ENCODE measurements at regions not wholly inside any gene's neighbourhood (a gene's known extent, or its start where the extent isn't known, plus 50 kb on each side); places are given as distances from the start of the nearest gene placed in this dataset.
A peak's percentile ranks its signal among the peaks of the same experiment; 100 is the strongest.

DNA sequence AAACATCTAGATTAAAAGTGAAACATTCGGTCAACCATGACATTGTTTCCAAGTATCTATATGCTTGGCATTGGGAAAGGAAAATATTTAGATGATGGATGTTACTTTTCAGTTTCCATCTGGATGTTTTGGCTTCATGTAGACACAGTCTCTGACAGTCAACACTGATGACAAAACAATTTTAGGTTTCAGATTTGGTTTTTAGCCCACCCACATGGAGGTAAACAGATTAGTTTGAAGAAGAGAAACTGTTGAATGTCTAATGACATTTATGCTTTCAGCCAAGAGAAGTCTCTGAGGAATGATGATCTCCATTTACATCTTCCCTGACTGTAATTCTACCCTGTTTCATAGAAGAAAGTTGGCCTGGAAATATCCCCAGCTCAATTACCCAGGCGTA, 379.1 kb downstream of the SLITRK6 start:
- Histone ChIP-seq H3K27me3 (ENCODE audit: control insufficient read depth in 3 of 3, insufficient read depth in 3 of 3, low read length in 2 of 3) (no peaks in the 10 kb centered on the region), H3K4me3 (no peak overlapping the region), H3K9me3 (ENCODE audit: control insufficient read depth in 4 of 4, insufficient read depth in 3 of 4, low read length in 3 of 4) (no peaks in the 10 kb centered on the region), H3K9ac (ENCODE audit: insufficient read depth in 1 of 2, low read length in 2 of 2) (no peak overlapping the region), H3K36me3 (ENCODE audit: control insufficient read depth in 4 of 4, insufficient read depth in 4 of 4, low read length in 4 of 4) (no peaks in the 10 kb centered on the region), H3K27ac (ENCODE audit: low read depth in 1 of 2, low read length in 1 of 2) (no peak overlapping the region), H3K4me1 (ENCODE audit: control insufficient read depth in 5 of 5, insufficient read depth in 5 of 5, low read length in 5 of 5) (peaks cover 0 to 5% (median 0%) of the 10 kb centered on the region in 5 donors)
- DNase-seq (peak in 2 of 3 donors; percentile 56 to 73), ATAC-seq (ENCODE audit: insufficient read depth, low FRiP score) (no peak)
- WGBS, 2 donors: 81 to 85% methylated on average over 2 of the region's 2 CpGs
- TF ChIP-seq, protein P1, sequence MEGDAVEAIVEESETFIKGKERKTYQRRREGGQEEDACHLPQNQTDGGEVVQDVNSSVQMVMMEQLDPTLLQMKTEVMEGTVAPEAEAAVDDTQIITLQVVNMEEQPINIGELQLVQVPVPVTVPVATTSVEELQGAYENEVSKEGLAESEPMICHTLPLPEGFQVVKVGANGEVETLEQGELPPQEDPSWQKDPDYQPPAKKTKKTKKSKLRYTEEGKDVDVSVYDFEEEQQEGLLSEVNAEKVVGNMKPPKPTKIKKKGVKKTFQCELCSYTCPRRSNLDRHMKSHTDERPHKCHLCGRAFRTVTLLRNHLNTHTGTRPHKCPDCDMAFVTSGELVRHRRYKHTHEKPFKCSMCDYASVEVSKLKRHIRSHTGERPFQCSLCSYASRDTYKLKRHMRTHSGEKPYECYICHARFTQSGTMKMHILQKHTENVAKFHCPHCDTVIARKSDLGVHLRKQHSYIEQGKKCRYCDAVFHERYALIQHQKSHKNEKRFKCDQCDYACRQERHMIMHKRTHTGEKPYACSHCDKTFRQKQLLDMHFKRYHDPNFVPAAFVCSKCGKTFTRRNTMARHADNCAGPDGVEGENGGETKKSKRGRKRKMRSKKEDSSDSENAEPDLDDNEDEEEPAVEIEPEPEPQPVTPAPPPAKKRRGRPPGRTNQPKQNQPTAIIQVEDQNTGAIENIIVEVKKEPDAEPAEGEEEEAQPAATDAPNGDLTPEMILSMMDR (IDR thresholded peaks at IDR 0.05; ENCODE audit: control extremely low read depth, extremely low read depth): no peak

DNA sequence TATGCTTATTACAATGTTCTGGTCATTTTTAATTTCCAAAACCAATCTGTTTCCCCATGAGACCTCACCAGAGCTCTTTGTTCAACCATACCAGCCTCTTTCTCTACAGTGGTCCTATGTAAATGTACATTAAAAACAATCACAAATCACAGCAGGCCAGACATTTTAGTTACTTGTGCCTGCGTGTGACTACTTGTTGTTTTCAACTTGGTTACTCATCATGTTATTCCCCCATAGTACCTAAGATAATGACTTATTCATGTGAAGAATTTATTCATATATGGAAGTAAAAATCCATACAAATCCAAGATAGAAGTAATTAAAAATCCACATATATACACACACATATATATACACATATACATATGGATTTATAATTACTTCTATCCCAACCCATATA, 379.6 kb downstream of the SLITRK6 start:
- Histone ChIP-seq H3K27ac (ENCODE audit: low read depth in 1 of 2, low read length in 1 of 2) (no peak overlapping the region), H3K9me3 (ENCODE audit: control insufficient read depth in 4 of 4, insufficient read depth in 3 of 4, low read length in 3 of 4) (no peaks in the 10 kb centered on the region), H3K27me3 (ENCODE audit: control insufficient read depth in 3 of 3, insufficient read depth in 3 of 3, low read length in 2 of 3) (no peaks in the 10 kb centered on the region), H3K4me3 (no peak overlapping the region), H3K9ac (ENCODE audit: insufficient read depth in 1 of 2, low read length in 2 of 2) (no peak overlapping the region), H3K36me3 (ENCODE audit: control insufficient read depth in 4 of 4, insufficient read depth in 4 of 4, low read length in 4 of 4) (no peaks in the 10 kb centered on the region), H3K4me1 (ENCODE audit: control insufficient read depth in 5 of 5, insufficient read depth in 5 of 5, low read length in 5 of 5) (peaks cover 0 to 5% (median 0%) of the 10 kb centered on the region in 5 donors)
- WGBS, 2 donors: 83 to 88% methylated on average over 1 of the region's 1 CpG
- TF ChIP-seq, protein P1 (IDR thresholded peaks at IDR 0.05; ENCODE audit: control extremely low read depth, extremely low read depth): no peak
- no peak for ATAC-seq (ENCODE audit: insufficient read depth, low FRiP score)
- no peak for DNase-seq

DNA sequence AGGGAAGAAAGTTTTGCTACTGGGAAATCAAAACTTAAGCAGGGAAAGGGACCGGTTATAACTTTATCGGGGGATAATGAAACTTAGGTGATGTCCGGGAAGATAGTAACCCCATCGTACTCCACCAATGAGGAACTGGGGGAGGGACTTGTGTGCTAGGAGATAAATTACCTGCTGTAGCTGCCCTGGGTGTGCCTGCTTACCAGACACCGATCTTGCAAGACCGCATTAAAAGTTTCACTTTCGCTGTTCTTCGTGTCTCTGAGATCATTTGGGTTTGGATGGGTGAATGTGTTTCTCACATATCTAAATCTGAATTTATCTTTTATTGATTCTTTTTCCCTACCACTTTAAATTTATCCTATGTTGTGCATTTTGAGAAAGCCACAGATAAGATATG, 381.4 kb downstream of the SLITRK6 start:
- no peak overlapping the region for H3K9ac ChIP-seq (ENCODE audit: insufficient read depth in 1 of 2, low read length in 2 of 2)
- H3K27me3 ChIP-seq (ENCODE audit: control insufficient read depth in 3 of 3, insufficient read depth in 3 of 3, low read length in 2 of 3): no peaks in the 10 kb centered on the region
- peaks cover 0 to 5% (median 0%) of the 10 kb centered on the region in 5 donors for H3K4me1 ChIP-seq (ENCODE audit: control insufficient read depth in 5 of 5, insufficient read depth in 5 of 5, low read length in 5 of 5)
- DNase-seq (no peak), ATAC-seq (ENCODE audit: insufficient read depth, low FRiP score) (no peak)
- 95 to 97% methylated on average over 8 of the region's 8 CpGs for WGBS, 2 donors
- H3K9me3 ChIP-seq (ENCODE audit: control insufficient read depth in 4 of 4, insufficient read depth in 3 of 4, low read length in 3 of 4): no peaks in the 10 kb centered on the region
- no peak overlapping the region for H3K4me3 ChIP-seq
- no peak overlapping the region for H3K27ac ChIP-seq (ENCODE audit: low read depth in 1 of 2, low read length in 1 of 2)
- H3K36me3 ChIP-seq (ENCODE audit: control insufficient read depth in 4 of 4, insufficient read depth in 4 of 4, low read length in 4 of 4): no peaks in the 10 kb centered on the region
- TF ChIP-seq, protein P1 (IDR thresholded peaks at IDR 0.05; ENCODE audit: control extremely low read depth, extremely low read depth): no peak

DNA sequence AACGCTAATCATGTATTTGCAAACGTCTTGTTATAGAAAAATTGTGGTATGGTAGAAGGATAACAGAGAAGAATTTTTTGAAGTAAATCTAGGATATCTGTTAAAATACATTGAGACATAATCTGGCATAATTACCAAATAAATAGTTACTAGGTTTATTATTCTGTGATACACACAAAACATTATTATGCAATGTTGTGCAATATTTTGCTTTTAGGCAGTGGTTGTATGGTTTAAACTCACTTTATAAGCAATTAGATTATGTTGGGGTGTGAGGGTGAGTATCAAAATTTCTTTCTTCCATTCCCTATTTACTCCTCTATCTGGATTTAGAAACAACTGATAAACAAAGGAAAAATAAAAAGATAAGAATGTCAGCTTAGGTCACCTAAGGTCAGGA, 385.6 kb downstream of the SLITRK6 start:
- Histone ChIP-seq H3K27me3 (ENCODE audit: control insufficient read depth in 3 of 3, insufficient read depth in 3 of 3, low read length in 2 of 3) (no peaks in the 10 kb centered on the region), H3K27ac (ENCODE audit: low read depth in 1 of 2, low read length in 1 of 2) (no peak overlapping the region), H3K4me3 (no peak overlapping the region), H3K9ac (ENCODE audit: insufficient read depth in 1 of 2, low read length in 2 of 2) (no peak overlapping the region), H3K36me3 (ENCODE audit: control insufficient read depth in 4 of 4, insufficient read depth in 4 of 4, low read length in 4 of 4) (no peaks in the 10 kb centered on the region), H3K9me3 (ENCODE audit: control insufficient read depth in 4 of 4, insufficient read depth in 3 of 4, low read length in 3 of 4) (no peaks in the 10 kb centered on the region), H3K4me1 (ENCODE audit: control insufficient read depth in 5 of 5, insufficient read depth in 5 of 5, low read length in 5 of 5) (peaks cover 0 to 9% (median 0%) of the 10 kb centered on the region in 5 donors)
- DNase-seq (no peak), ATAC-seq (ENCODE audit: insufficient read depth, low FRiP score) (no peak)
- 89 to 92% methylated on average over 2 of the region's 2 CpGs for WGBS, 2 donors
- TF ChIP-seq, protein P1 (IDR thresholded peaks at IDR 0.05; ENCODE audit: control extremely low read depth, extremely low read depth): no peak

Data from lung (tissue), 11 donors.